Spleen (tissue), 7 donors: ENCODE measurements at regions not wholly inside any gene's neighbourhood (a gene's known extent, or its start where the extent isn't known, plus 50 kb on each side); places are given as distances from the start of the nearest gene placed in this dataset.

Experiments
- CTCF ChIP-seq, 11 experiments: fragments of 200-600 bp in 7 of 11; fragments of 450-650 bp in 4 of 11; sonication (generic) in 4 of 11; IDR thresholded peaks in 8 of 11; conservative IDR thresholded peaks in 3 of 11; 1 replicate in 7 of 11; 2 replicates in 4 of 11; pipeline versions ENCODE4 v1.4.0 to v1.8.0; 2016 to 2021; ENCODE audit warnings: antibody characterized with exemption in 11 of 11, inconsistent platforms in 4 of 11, mild to moderate bottlenecking in 1 of 11
- POLR2A ChIP-seq, 3 donors: fragments of 450-650 bp; IDR thresholded peaks; one replicate each; pipeline ENCODE4 v1.5.1; 2017; ENCODE audit warnings: antibody characterized with exemption in 3 of 3, mild to moderate bottlenecking in 1 of 3
- donor health status: DM: no; HTN: no; CAD: no; lungs with moderate emphysema.
- donor health status: DM: no; HTN: no; CAD: no.
- donor health status: DM: no; HTN: no; CAD: no.

GRCh38 chr18:10365021-10365500 lies 89.4 kb upstream of the APCDD1 start:
- TF ChIP-seq CTCF (IDR thresholded peaks at IDR 0.05 in 8 of 11, conservative IDR thresholded peaks at IDR 0.05 in 3 of 11) (no peak), POLR2A (IDR thresholded peaks at IDR 0.05) (no peak)
